ENCODE measurements at regions not wholly inside any gene's neighbourhood (a gene's known extent, or its start where the extent isn't known, plus 50 kb on each side); places are given as distances from the start of the nearest gene placed in this dataset.
"Not testable (repeated sequence)": the region's sequence is repeated elsewhere in the genome, so short reads cannot be mapped to it uniquely, and the experiment has no call there.

- DNase-seq (ENCODE audit: low read depth in 2 of 3, low spot score in 1 of 3) = not testable (repeated sequence)
Measured at GRCh38 chr20:30386099-30386498, 871.4 kb upstream of the DEFB115 start.

DNA sequence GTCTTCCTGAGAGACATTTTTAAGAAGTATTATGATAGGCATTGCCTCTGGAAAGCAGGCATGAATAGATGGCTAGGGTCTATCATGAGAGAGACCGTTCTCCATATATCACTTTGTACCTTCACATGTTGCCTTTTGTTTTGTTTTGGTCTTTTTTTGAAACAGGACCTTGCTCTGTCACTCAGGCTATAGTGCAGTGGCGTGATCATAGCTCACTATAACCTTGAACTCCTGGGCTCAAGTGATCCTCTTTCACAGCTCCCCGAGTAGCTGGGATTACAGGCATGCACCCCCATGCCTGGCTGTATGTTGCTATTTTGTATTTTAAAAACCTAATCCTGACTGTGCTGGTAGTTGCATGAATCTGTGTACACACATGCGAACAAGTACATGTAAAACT is 869.6 kb upstream of the DEFB115 start:
- DNase-seq (ENCODE audit: low read depth in 2 of 3, low spot score in 1 of 3) = not testable (repeated sequence)

- not testable (repeated sequence) for DNase-seq (ENCODE audit: low read depth in 2 of 3, low spot score in 1 of 3)
Measured at GRCh38 chr20:30393523-30393922, 863.9 kb upstream of the DEFB115 start.

- DNase-seq (ENCODE audit: low read depth in 2 of 3, low spot score in 1 of 3) = not testable (repeated sequence)
Measured at GRCh38 chr20:30397111-30397510, 860.4 kb upstream of the DEFB115 start.

DNA sequence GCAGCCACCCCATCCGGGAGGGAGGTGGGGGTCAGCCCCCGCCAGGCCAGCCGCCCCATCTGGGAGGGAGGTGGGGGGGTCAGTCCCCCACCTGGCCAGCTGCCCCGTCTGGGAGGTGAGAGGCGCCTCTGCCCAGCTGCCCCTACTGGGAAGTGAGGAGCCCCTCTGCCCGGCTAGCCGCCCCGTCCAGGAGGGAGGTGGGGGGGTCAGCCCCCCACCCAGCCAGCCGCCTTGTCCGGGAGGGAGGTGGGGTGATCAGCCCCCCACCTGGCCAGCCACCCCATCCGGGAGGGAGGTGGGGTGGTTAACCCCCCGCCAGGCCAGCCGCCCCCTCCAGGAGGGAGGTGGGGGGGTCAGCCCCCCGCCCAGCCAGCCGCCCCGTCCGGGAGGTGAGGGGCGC is 852.4 kb upstream of the DEFB115 start:
- DNase-seq (ENCODE audit: low read depth in 2 of 3, low spot score in 1 of 3) = not testable (repeated sequence)

DNA sequence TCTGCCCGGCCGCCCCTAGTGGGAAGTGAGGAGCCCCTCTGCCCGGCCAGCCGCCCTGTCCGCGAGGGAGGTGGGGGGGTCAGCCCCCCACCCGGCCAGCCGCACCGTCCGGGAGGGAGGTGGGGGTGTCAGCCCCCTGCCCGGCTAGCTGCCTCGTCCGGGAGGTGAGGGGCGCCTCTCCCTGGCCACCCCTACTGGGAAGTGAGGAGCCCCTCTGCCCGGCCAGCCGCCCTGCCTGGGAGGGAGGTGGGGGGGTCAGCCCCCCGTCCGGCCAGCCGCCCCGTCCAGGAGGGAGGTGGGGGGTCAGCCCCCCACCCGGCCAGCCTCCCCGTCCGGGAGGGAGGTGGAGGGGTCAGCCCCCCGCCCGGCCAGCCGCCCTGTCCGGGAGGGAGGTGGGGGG is 851.9 kb upstream of the DEFB115 start:
- DNase-seq (ENCODE audit: low read depth in 2 of 3, low spot score in 1 of 3) = not testable (repeated sequence)

DNA sequence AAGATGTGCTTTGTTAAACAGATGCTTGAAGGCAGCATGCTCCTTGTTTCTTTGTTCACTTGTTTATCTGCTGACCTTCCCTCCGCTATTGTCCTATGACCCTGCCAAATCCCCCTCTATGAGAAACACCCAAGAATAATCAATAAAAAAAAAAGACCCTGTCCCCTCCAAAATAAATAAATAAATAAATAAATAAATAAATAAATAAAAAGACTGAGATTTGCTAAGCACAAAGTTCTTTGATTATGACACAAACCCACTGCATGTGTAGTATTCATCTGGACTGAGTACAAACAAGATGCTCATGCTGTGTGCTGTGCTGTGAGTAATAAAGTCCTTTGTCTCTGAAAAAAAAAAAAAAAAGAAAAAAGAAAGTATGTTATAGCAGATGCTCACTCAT is 851.1 kb upstream of the DEFB115 start:
- not testable (repeated sequence) for DNase-seq (ENCODE audit: low read depth in 2 of 3, low spot score in 1 of 3)

DNA sequence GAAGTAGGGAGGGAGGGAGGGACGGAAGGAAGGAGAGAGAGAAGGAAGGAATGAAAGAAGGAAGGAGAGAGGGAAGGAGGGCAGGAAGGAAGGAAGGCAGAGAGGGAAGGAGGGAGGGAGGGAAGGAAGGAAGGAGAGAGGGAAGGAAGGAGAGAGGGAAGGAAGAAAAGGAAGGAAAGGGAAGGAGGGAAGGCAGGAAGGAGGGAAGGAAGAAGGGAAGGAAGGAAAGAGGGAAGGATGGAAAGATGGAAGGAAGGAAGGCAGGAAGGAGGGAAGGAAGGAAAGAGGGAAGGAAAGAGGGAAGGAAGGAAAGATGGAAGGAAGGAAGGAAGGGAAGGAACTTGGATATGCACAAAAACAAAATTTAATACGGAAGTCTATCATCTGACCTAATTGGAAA is 844.5 kb upstream of the DEFB115 start:
- no peak for DNase-seq (ENCODE audit: low read depth in 2 of 3, low spot score in 1 of 3)

DNA sequence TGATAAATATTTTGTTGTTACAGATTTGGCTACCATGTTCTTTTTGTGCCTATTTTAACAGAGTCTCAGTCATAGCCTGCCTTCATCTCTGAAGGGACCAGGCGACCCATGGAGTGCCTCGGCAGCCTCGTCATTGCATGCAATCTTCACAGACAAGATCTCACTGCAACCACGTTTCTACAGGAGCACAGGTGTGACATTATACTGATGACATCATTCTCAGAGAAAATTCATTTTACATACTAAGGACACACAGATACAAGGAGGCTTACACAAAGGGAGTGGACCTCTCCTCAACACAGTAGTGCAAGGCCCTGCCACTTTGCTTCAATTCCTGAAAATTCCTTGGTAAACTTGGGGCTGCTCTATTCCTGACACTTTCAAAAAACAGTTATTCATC is 840.1 kb upstream of the DEFB115 start:
- DNase-seq (ENCODE audit: low read depth in 2 of 3, low spot score in 1 of 3) = not testable (repeated sequence)

DNA sequence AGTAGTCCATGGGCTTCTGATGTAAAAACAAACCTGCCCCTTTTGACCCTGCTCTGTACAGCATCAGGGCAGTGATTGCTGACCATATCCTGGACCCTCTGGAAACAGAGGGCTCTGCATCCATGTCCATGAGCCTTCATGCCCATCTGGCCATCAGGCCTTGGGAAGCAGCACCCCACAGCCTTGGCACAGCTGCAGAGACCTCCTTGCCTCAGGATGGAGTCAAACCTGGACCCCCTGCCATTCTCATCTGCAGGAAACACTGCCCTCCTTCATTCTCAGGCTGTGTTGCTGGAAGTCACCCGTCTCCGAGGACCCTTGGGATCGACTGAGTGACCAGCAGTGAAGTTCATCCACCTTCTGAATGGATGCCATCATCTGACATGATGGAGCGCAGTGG is 839.1 kb upstream of the DEFB115 start:
- DNase-seq (ENCODE audit: low read depth in 2 of 3, low spot score in 1 of 3) = not testable (repeated sequence)

DNA sequence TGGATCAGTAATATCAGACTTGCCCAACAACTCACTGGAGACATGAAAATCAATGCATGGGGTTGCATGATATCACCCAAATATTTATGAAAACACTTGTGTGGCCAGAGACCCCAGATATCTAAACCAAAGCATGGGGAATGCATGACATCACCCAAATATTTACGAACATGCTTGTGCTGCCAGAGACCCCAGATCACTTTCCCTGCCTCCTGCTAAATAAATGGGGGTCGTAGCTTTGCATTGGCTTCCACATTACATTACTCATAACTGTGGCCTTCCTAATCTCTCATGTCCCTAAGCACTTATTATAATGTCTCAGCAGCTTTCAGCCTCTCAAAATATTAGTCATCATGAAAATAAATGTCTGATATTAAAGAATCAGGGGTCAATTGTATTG is 838.0 kb upstream of the DEFB115 start:
- no peak for DNase-seq (ENCODE audit: low read depth in 2 of 3, low spot score in 1 of 3)

DNA sequence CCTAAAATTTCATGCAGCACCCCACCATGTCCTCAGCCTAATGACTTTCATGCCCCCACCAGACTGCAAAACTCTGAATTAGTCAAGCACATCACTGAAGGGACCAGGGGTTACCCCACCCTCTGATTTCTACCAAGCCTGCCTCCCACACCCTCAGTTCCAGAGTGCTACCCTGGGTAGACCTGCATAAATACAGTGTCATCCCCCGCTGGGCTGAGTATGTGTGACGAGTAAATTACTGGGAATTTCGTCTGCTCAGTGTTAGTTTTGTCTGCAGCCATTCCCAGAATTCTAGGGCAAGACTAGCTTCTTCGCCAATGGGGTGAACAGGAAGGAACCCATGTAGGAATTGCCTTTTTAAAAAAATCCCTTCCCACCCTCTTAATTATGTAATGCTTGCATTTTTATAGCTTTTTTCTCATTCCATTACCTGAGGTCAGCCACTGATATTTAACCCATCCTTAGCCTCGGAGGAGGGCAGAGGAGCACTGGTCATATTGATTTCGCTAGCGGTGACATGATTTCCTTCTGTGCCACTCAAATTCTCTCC is 837.5 kb upstream of the DEFB115 start:
- not testable (repeated sequence) for DNase-seq (ENCODE audit: low read depth in 2 of 3, low spot score in 1 of 3)
